NCI-H1436 treated with DMSO at 0.1 percent for 48 hours (cell line): ENCODE measurements at regions not wholly inside any gene's neighbourhood (a gene's known extent, or its start where the extent isn't known, plus 50 kb on each side); places are given as distances from the start of the nearest gene placed in this dataset.
"Not testable (repeated sequence)": the region's sequence is repeated elsewhere in the genome, so short reads cannot be mapped to it uniquely, and the experiment has no call there.

Experiments
- DNase-seq: peaks from one replicate; lab custom pipeline; 2025; lab: John Stamatoyannopoulos, UW

DNA sequence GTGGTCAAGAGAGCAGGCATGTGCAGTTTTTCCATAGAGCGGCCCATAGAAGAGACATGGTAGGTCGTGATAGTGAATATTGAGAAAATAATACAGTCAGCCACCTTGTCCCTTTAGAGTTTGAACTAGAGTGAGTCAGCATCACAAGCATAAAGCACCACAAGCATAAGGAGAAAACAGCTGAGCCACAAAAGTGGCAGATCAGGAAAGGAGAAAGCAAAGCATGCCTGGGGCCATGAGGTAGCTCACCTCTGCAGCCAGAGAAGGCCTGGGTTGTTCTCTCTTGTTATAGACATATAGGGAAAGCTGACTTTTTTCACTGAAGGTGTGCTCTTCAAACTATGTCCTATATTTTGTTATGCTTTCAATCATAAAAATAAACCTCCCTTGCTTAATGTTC, 879.0 kb downstream of the DSC3 start:
- no peak for DNase-seq

- no peak for DNase-seq
Observed at GRCh38 chr18:30160124-30160523, 882.4 kb downstream of the DSC3 start.

- DNase-seq: no peak
Observed at GRCh38 chr18:30150586-30151250, 891.8 kb downstream of the DSC3 start.

- no peak for DNase-seq
Observed at GRCh38 chr18:30149585-30149984, 893.0 kb downstream of the DSC3 start.

DNA sequence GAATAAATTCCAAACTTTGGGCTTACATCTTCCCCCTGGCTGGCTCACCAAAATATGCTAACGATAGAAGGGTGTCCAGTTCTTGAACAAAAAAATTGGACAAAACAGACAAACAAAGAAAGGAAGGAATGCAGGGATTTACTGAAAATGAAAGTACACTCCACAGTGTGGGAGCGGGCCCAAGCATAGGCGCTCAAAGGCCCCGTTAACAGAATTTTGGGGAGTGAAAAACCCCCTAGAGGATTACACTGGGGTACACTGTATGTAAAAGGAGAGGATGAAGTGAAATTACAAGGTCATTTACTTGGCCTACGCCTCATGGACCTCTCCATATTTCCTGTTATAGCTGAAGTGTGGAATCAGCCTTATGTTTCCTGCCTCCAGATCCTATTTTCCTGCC, 899.7 kb downstream of the DSC3 start:
- no peak for DNase-seq

DNA sequence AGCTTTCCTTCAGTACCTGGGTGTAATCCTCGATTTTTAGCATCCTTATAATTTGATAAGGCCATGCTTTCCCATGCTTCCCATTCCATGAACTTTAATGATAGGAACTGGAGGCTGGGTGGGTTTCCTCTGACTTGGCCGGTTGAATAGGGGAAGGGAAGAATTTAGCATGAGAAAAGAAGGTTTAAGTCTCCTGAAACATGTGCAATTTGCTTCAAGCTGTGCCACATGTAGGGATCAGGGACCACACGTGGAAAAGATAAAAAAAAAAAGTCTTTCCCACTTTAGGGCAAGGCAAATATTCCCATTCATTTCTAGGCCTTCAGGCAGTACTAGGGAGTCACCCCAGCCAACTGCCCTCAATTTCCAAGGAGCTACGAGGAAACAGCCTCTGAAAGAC, 900.3 kb downstream of the DSC3 start:
- DNase-seq: no peak

- DNase-seq: not testable (repeated sequence)
Observed at GRCh38 chr18:30141506-30141905, 901.0 kb downstream of the DSC3 start.

- no peak for DNase-seq
Observed at GRCh38 chr18:30139631-30140287, 902.8 kb downstream of the DSC3 start.

- DNase-seq: no peak
Observed at GRCh38 chr18:30135938-30136337, 906.6 kb downstream of the DSC3 start.

DNA sequence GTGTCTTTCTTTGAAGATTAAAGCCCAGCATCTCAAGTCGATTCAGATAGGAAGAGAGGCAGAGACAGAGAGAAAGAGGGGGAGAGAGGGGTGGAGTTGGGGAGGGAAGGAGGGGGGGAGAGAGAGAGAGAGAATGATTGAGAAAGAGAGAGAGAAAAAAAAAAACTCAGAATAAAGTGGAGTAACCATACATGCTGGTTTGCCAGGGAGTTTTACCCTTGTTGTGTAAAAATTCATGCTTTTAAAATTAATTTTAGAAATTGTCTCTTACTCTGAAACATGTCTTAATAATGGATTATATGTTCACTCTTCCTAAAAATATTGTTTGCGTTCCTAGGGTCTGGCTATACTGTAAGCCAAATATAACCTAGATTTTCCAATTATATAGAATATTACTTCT, 908.5 kb downstream of the DSC3 start:
- no peak for DNase-seq

- no peak for DNase-seq
Observed at GRCh38 chr18:30132959-30133358, 909.6 kb downstream of the DSC3 start.

- no peak for DNase-seq
Observed at GRCh38 chr18:30121397-30121796, 921.1 kb downstream of the DSC3 start.

DNA sequence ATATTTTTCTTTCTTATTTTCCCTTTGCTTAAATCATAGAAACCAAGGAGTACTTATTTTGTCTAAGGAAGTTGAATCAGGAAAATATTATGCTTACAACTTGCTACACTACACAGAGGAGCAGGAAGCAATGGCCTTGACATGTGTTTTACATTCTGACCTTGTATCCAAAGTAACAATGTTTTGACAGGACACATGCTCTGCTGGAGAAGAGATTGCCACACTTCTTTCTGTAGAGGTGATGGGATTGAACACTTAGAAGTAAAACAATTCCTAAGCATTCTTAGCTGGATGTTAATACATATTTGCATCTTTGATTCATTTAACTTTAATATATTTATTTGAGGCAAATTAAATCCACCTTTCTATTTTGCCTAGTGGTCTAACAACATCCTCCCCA, 929.1 kb downstream of the DSC3 start:
- DNase-seq: no peak

GRCh38 chr18:30106356-30106755, 936.2 kb downstream of the DSC3 start:
- DNase-seq: no peak

GRCh38 chr18:30103881-30104280, 938.7 kb downstream of the DSC3 start:
- DNase-seq: no peak

DNA sequence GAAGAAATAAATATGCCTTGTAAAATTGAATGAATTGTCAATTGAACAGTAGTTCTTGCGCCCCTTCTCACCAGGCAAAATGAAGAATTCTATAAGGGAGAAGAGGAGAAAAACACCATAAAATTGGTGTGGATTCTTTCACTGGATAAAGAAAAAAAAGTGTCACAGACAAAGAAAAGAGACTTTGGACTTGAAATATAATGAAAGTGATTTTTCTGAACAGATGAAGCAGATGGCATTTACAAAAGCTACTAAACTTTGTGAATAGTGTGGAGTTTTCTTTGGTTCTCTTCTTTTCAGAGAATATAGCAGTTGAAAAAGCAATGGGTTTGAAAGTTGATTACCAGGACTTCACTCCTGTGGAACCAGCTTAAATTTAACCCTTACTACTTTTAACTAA, 945.7 kb downstream of the DSC3 start:
- no peak for DNase-seq

DNA sequence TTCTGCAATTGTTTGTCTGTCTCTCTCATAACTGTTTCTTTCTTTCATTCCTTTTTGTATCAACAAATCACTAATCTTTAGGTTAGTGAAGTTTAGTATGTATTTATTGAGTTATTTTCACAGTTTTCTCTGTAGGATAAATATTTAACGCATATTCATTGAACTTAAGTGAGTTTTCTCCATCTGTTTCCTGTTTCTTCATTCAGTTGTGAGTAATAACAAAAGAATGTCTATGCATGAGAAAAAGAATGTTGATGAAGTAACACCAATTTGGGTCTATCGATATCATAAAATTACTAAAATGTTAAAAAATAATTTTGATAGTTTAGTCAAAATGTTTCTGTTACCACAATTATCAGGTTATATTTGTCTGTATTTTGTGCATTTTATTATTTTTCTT, 948.0 kb downstream of the DSC3 start:
- no peak for DNase-seq

DNA sequence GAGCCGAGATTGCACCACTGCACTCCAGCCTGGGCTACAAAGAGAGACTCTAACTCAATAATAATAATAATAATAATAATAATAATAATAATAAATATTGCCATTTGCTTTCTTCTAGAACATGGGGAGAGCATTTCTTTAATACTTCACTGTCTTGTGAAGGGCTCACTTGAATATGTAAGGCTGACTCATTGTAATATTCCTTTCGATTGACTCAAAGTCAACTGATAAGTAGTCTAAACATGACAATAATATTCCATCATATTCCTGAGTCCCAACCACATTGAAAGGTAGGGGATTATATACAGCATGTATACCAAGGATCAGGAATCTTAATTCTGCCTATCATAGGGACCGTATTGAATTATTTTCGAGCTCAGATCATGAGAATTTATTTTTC, 949.2 kb downstream of the DSC3 start:
- DNase-seq: no peak

- DNase-seq: no peak
Observed at GRCh38 chr18:30088238-30089015, 954.1 kb downstream of the DSC3 start.

DNA sequence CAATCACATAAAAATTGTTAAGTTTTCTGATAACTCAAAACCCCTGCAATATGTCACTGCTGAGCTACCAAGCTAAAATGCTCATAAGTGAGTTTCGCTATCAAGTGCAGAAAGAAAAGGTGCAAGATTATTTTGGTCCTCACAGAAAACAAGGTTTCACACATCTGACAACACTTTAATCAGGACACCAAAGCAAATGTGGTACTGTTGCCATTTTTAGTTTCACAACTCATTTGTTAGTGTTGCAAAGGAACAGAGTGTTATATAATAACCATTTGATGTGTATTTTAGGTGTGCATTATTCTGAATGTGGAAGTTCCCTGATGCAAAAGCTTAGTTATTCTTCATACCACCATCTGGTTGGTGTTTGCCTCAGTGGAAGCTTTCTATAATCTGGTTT, 956.2 kb downstream of the DSC3 start:
- DNase-seq: no peak

GRCh38 chr18:30081122-30081521, 961.4 kb downstream of the DSC3 start:
- DNase-seq: no peak

- no peak for DNase-seq
Observed at GRCh38 chr18:30072609-30073385, 969.7 kb downstream of the DSC3 start.
